H9 (cell line): ENCODE measurements at regions not wholly inside any gene's neighbourhood (a gene's known extent, or its start where the extent isn't known, plus 50 kb on each side); places are given as distances from the start of the nearest gene placed in this dataset.

ENCODE experiments used
- DNase-seq: peaks from one replicate; pipeline ENCODE4 v3.0.0-alpha.2; 2017
- H2AFZ ChIP-seq: one replicate; pipeline ENCODE4 v1.6.1; 2013; ENCODE audit warnings: mild to moderate bottlenecking, low read length, control low read depth, moderate library complexity
- H2AK5ac ChIP-seq: 2 replicates; pipeline ENCODE4 v1.6.1; 2013; ENCODE audit warnings: low read length, control low read depth, mixed read lengths; ENCODE audit not compliant: insufficient read length
- H2BK120ac ChIP-seq: one replicate; pipeline ENCODE4 v1.6.1; 2013; ENCODE audit warnings: low read depth, mild to moderate bottlenecking, low read length, control low read depth, inconsistent platforms; ENCODE audit not compliant: poor library complexity, severe bottlenecking
- H2BK12ac ChIP-seq: 2 replicates; pipeline ENCODE4 v1.6.1; 2013; ENCODE audit warnings: low read length, control low read depth, mixed read lengths, low read depth; ENCODE audit not compliant: insufficient read length
- H2BK15ac ChIP-seq: 2 replicates; pipeline ENCODE4 v1.6.1; 2013; ENCODE audit warnings: low read depth, low read length, control low read depth
- H2BK20ac ChIP-seq: one replicate; pipeline ENCODE4 v1.6.1; 2013; ENCODE audit warnings: low read depth, mild to moderate bottlenecking, low read length, control low read depth, inconsistent platforms; ENCODE audit not compliant: poor library complexity, severe bottlenecking
- H2BK5ac ChIP-seq: 2 replicates; pipeline ENCODE4 v1.6.1; 2013; ENCODE audit warnings: low read length, control low read depth, mixed read lengths; ENCODE audit not compliant: insufficient read length
- H3K14ac ChIP-seq: 2 replicates; pipeline ENCODE4 v1.6.1; 2013; ENCODE audit warnings: low read length, control low read depth; ENCODE audit not compliant: insufficient read depth
- H3K18ac ChIP-seq: 2 replicates; pipeline ENCODE4 v1.6.1; 2013; ENCODE audit warnings: low read depth, mild to moderate bottlenecking, mixed read lengths, low read length, control low read depth; ENCODE audit not compliant: insufficient read length
- H3K23ac ChIP-seq: 2 replicates; pipeline ENCODE4 v1.6.1; 2013; ENCODE audit warnings: low read length, control low read depth, mixed read lengths, low read depth; ENCODE audit not compliant: insufficient read length
- H3K23me2 ChIP-seq: 2 replicates; pipeline ENCODE4 v1.6.1; 2013; ENCODE audit warnings: low read depth, mild to moderate bottlenecking, mixed read lengths, low read length, control low read depth; ENCODE audit not compliant: insufficient read length, poor library complexity, severe bottlenecking
- H3K27ac ChIP-seq: 2 replicates; pipeline ENCODE4 v1.5.1; 2013; ENCODE audit warnings: low read length, control low read depth, mixed read lengths, low read depth; ENCODE audit not compliant: insufficient read length
- H3K27me3 ChIP-seq: 2 replicates; pipeline ENCODE4 v1.6.1; 2013; ENCODE audit warnings: low read length, control low read depth, inconsistent platforms; ENCODE audit not compliant: insufficient read depth
- H3K4ac ChIP-seq: 2 replicates; pipeline ENCODE4 v1.6.1; 2013; ENCODE audit warnings: low read depth, mild to moderate bottlenecking, control low read depth, inconsistent platforms, low read length, moderate library complexity
- H3K4me1 ChIP-seq: 2 replicates; pipeline ENCODE4 v1.6.1; 2013; ENCODE audit warnings: low read length, control low read depth, inconsistent platforms; ENCODE audit not compliant: insufficient read depth
- H3K4me2 ChIP-seq: 2 replicates; pipeline ENCODE4 v1.6.1; 2013; ENCODE audit warnings: low read length, control low read depth, mixed read lengths; ENCODE audit not compliant: insufficient read length, insufficient read depth
- H3K56ac ChIP-seq: 2 replicates; pipeline ENCODE4 v1.6.1; 2013; ENCODE audit warnings: low read depth, mild to moderate bottlenecking, mixed read lengths, low read length, control low read depth; ENCODE audit not compliant: insufficient read length
- H3K79me1 ChIP-seq: 2 replicates; pipeline ENCODE4 v1.6.1; 2013; ENCODE audit warnings: low read depth, mild to moderate bottlenecking, moderate library complexity, low read length, control low read depth, inconsistent platforms; ENCODE audit not compliant: insufficient read depth, poor library complexity, severe bottlenecking
- H3K79me2 ChIP-seq: 2 replicates; pipeline ENCODE4 v1.6.1; 2013; ENCODE audit warnings: low read length, control low read depth, inconsistent platforms; ENCODE audit not compliant: insufficient read depth
- H3K9ac ChIP-seq: 2 replicates; pipeline ENCODE4 v1.6.1; 2013; ENCODE audit warnings: low read length, control low read depth, mixed read lengths; ENCODE audit not compliant: insufficient read length; ENCODE audit errors: extremely low read depth
- H3K9me3 ChIP-seq: one replicate; pipeline ENCODE4 v1.6.1; 2013; ENCODE audit warnings: low read depth, low read length, inconsistent platforms; ENCODE audit not compliant: control insufficient read depth
- H3T11ph ChIP-seq: one replicate; pipeline ENCODE4 v1.6.1; 2013; ENCODE audit warnings: mild to moderate bottlenecking, low read length, control low read depth, inconsistent platforms
- H4K20me1 ChIP-seq: one replicate; pipeline ENCODE4 v1.6.1; 2013; ENCODE audit not compliant: control insufficient read depth, insufficient read length, insufficient read depth
- H4K5ac ChIP-seq: 2 replicates; pipeline ENCODE4 v1.6.1; 2013; ENCODE audit warnings: low read depth, mild to moderate bottlenecking, mixed read lengths, low read length, control low read depth; ENCODE audit not compliant: insufficient read length
- H4K8ac ChIP-seq: replicated peaks from 2 replicates; pipeline ENCODE4 v1.6.1; 2013; ENCODE audit warnings: low read length, control low read depth, mixed read lengths, low read depth; ENCODE audit not compliant: insufficient read length
- H4K91ac ChIP-seq: 2 replicates; pipeline ENCODE4 v1.6.1; 2013; ENCODE audit warnings: low read depth, mild to moderate bottlenecking, moderate library complexity, mixed read lengths, low read length, control low read depth; ENCODE audit not compliant: insufficient read length
- H3K27ac Mint-ChIP-seq, 3 experiments: 2 replicates in 2 of 3; 3 replicates in 1 of 3; pipeline ENCODE4 v1.8.0; 2020 to 2021; ENCODE audit warnings: mixed read lengths in 3 of 3, mild to moderate bottlenecking in 1 of 3, moderate library complexity in 1 of 3
- H3K27me3 Mint-ChIP-seq: 2 replicates; pipeline ENCODE4 v1.8.0; 2021; ENCODE audit warnings: low read depth, mild to moderate bottlenecking, moderate library complexity, mixed read lengths
- H3K36me3 Mint-ChIP-seq, 3 experiments: 2 replicates in 2 of 3; 3 replicates in 1 of 3; pipeline ENCODE4 v1.8.0; 2020 to 2021; ENCODE audit warnings: low read depth in 3 of 3, mixed read lengths in 3 of 3; ENCODE audit not compliant: insufficient read depth in 1 of 3
- H3K4me1 Mint-ChIP-seq, 2 experiments: 2 replicates each; pipeline ENCODE4 v1.8.0; 2020; ENCODE audit warnings: mixed read lengths in 2 of 2
- H3K4me3 Mint-ChIP-seq, 2 experiments: 2 replicates in 1 of 2; 3 replicates in 1 of 2; pipeline ENCODE4 v1.8.0; 2020 to 2021; ENCODE audit warnings: mild to moderate bottlenecking in 2 of 2, mixed read lengths in 2 of 2, moderate library complexity in 1 of 2
- H3K9me3 Mint-ChIP-seq, 2 experiments: 2 replicates in 1 of 2; 3 replicates in 1 of 2; pipeline ENCODE4 v1.8.0; 2020; ENCODE audit warnings: mild to moderate bottlenecking in 2 of 2, mixed read lengths in 2 of 2, moderate library complexity in 1 of 2
- CTCF ChIP-seq: fragments of 200-600 bp; sonication (generic); conservative IDR thresholded peaks from 3 replicates; pipeline ENCODE4 v1.8.0; 2021; ENCODE audit warnings: antibody characterized with exemption, mild to moderate bottlenecking

GRCh38 chr12:83346333-83346732 is 659.6 kb downstream of the TMTC2 start:
- peaks cover 0 to 10% of the 10 kb centered on the region in 2 experiments; a peak in 2 of 5 replicates for H3K9me3 Mint-ChIP-seq

More at GRCh38 chr12:83346333-83346732, 659.6 kb downstream of the TMTC2 start:
- Histone ChIP-seq H2BK15ac (no peak overlapping the region), H4K5ac (no peak overlapping the region), H3K23me2 (no peaks in the 10 kb centered on the region), H3K4ac (no peak overlapping the region), H3T11ph (no peak overlapping the region), H2BK5ac (no peak overlapping the region), H3K23ac (no peak overlapping the region), H2BK12ac (no peak overlapping the region), H3K18ac (no peak overlapping the region), H2BK120ac (no peak overlapping the region), H2BK20ac (no peak overlapping the region), H3K4me1 (no peaks in the 10 kb centered on the region; the same call in 1 of the 2 replicates), H4K91ac (no peak overlapping the region), H2AK5ac (no peak overlapping the region), H3K9ac (no peak overlapping the region), H3K9me3 (no peaks in the 10 kb centered on the region), H3K27me3 (no peaks in the 10 kb centered on the region), H2AFZ (no peak overlapping the region), H3K4me2 (no peak overlapping the region), H3K79me2 (no peaks in the 10 kb centered on the region), H4K20me1 (no peaks in the 10 kb centered on the region), H3K79me1 (no peaks in the 10 kb centered on the region), H3K14ac (no peak overlapping the region), H3K27ac (no peak overlapping the region), H3K56ac (no peak overlapping the region), H4K8ac (no peak overlapping the region)
- H3K27me3 Mint-ChIP-seq: no peaks in the 10 kb centered on the region
- no peak overlapping the region for H3K27ac Mint-ChIP-seq
- DNase-seq: no peak
- peaks cover 0 to 8% of the 10 kb centered on the region in 2 experiments; a peak in 2 of 4 replicates for H3K4me1 Mint-ChIP-seq
- peaks cover 0 to 8% (median 3%) of the 10 kb centered on the region in 3 experiments; a peak in 3 of 7 replicates for H3K36me3 Mint-ChIP-seq
- H3K4me3 Mint-ChIP-seq: no peak overlapping the region
- no peak for TF ChIP-seq CTCF
